ENCODE measurements at regions not wholly inside any gene's neighbourhood (a gene's known extent, or its start where the extent isn't known, plus 50 kb on each side); places are given as distances from the start of the nearest gene placed in this dataset.

- intact Hi-C loops (cut with DNase I), result no loop called here
- DNase-seq (ENCODE audit: extremely low spot score in 2 of 2), result no peak
Measured at GRCh38 chr10:10493833-10494232, 523.8 kb upstream of the CELF2 start.

GRCh38 chr10:10497245-10497644 is 520.4 kb upstream of the CELF2 start:
- Histone ChIP-seq H3K27me3 (no peaks in the 10 kb centered on the region), H3K4me3 (no peak overlapping the region), H3K9me3 (no peaks in the 10 kb centered on the region), H3K27ac (no peak overlapping the region), H3K4me1 (no peaks in the 10 kb centered on the region), H3K36me3 (no peaks in the 10 kb centered on the region)
- TF ChIP-seq POLR2AphosphoS5 (IDR thresholded peaks at IDR 0.05; ENCODE audit: insufficient read depth in 1 of 2, low read depth in 1 of 2) (no peak), CTCF (IDR thresholded peaks at IDR 0.05) (no peak), POLR2A (IDR thresholded peaks at IDR 0.05) (no peak)
- intact Hi-C loops (cut with DNase I), result no loop called here
- DNase-seq (ENCODE audit: extremely low spot score in 2 of 2), result no peak

More at GRCh38 chr10:10493833-10494232, 523.8 kb upstream of the CELF2 start:
- Histone ChIP-seq H3K4me3 (no peak overlapping the region), H3K27ac (no peak overlapping the region), H3K9me3 (no peaks in the 10 kb centered on the region), H3K27me3 (no peaks in the 10 kb centered on the region), H3K36me3 (no peaks in the 10 kb centered on the region), H3K4me1 (no peaks in the 10 kb centered on the region)
- no peak for TF ChIP-seq POLR2A (IDR thresholded peaks at IDR 0.05)

- intact Hi-C loops (cut with DNase I), result no loop called here
- Histone ChIP-seq H3K4me3 (no peak overlapping the region), H3K4me1 (no peaks in the 10 kb centered on the region), H3K27me3 (no peaks in the 10 kb centered on the region), H3K36me3 (no peaks in the 10 kb centered on the region), H3K27ac (no peak overlapping the region), H3K9me3 (no peaks in the 10 kb centered on the region)
- TF ChIP-seq POLR2AphosphoS5 (IDR thresholded peaks at IDR 0.05; ENCODE audit: insufficient read depth in 1 of 2, low read depth in 1 of 2) (no peak), POLR2A (IDR thresholded peaks at IDR 0.05) (no peak), CTCF (IDR thresholded peaks at IDR 0.05) (no peak)
- no peak for DNase-seq (ENCODE audit: extremely low spot score in 2 of 2)
Measured at GRCh38 chr10:10498781-10499180, 518.9 kb upstream of the CELF2 start.

GRCh38 chr10:10499839-10500238 is 517.8 kb upstream of the CELF2 start:
- intact Hi-C loops (cut with DNase I), result no loop called here
- Histone ChIP-seq H3K4me3 (no peak overlapping the region), H3K27me3 (no peaks in the 10 kb centered on the region), H3K27ac (no peak overlapping the region), H3K36me3 (no peaks in the 10 kb centered on the region), H3K9me3 (no peaks in the 10 kb centered on the region), H3K4me1 (no peaks in the 10 kb centered on the region)
- TF ChIP-seq POLR2AphosphoS5 (IDR thresholded peaks at IDR 0.05; ENCODE audit: insufficient read depth in 1 of 2, low read depth in 1 of 2), result no peak
- DNase-seq (ENCODE audit: extremely low spot score in 2 of 2), result no peak

GRCh38 chr10:10500937-10501336 is 516.7 kb upstream of the CELF2 start:
- no peaks in the 10 kb centered on the region for H3K4me1 ChIP-seq
- TF ChIP-seq POLR2AphosphoS5 (IDR thresholded peaks at IDR 0.05; ENCODE audit: insufficient read depth in 1 of 2, low read depth in 1 of 2) (no peak), CTCF (IDR thresholded peaks at IDR 0.05) (no peak), POLR2A (IDR thresholded peaks at IDR 0.05) (no peak)
- H3K27me3 ChIP-seq, result no peaks in the 10 kb centered on the region
- no peak overlapping the region for H3K27ac ChIP-seq
- DNase-seq (ENCODE audit: extremely low spot score in 2 of 2), result no peak
- intact Hi-C loops (cut with DNase I), result no loop called here
- H3K4me3 ChIP-seq, result no peak overlapping the region
- no peaks in the 10 kb centered on the region for H3K36me3 ChIP-seq
- no peaks in the 10 kb centered on the region for H3K9me3 ChIP-seq

GRCh38 chr10:10503772-10504171 is 513.9 kb upstream of the CELF2 start:
- no peak overlapping the region for H3K4me3 ChIP-seq
- TF ChIP-seq POLR2A (IDR thresholded peaks at IDR 0.05) (no peak), POLR2AphosphoS5 (IDR thresholded peaks at IDR 0.05; ENCODE audit: insufficient read depth in 1 of 2, low read depth in 1 of 2) (no peak), CTCF (IDR thresholded peaks at IDR 0.05) (no peak)
- intact Hi-C loops (cut with DNase I), result no loop called here
- H3K4me1 ChIP-seq, result no peaks in the 10 kb centered on the region
- no peak overlapping the region for H3K27ac ChIP-seq
- H3K9me3 ChIP-seq, result no peaks in the 10 kb centered on the region
- H3K36me3 ChIP-seq, result no peaks in the 10 kb centered on the region
- no peaks in the 10 kb centered on the region for H3K27me3 ChIP-seq
- DNase-seq (ENCODE audit: extremely low spot score in 2 of 2), result no peak
